Upper lobe of left lung (tissue), 6 donors: ENCODE measurements at regions not wholly inside any gene's neighbourhood (a gene's known extent, or its start where the extent isn't known, plus 50 kb on each side); places are given as distances from the start of the nearest gene placed in this dataset.

ENCODE experiments used
- ATAC-seq, 2 donors: fragments of 200-7000 bp; cut with Tn5 transposase; one replicate each; pipeline ENCODE4 v1.9.1; 2022; ENCODE audit warnings: mild to moderate bottlenecking in 2 of 2, moderate library complexity in 2 of 2; ENCODE audit not compliant: low FRiP score in 2 of 2
- DNase-seq, 2 donors: peaks; one replicate each; pipeline ENCODE4 v3.0.0-alpha.2; 2019 to 2020
- H3K27ac ChIP-seq, 4 donors: fragments of 200-600 bp; sonication (generic); one replicate each; pipeline ENCODE4 v1.5.1; 2016 to 2019
- H3K27me3 ChIP-seq, 4 donors: fragments of 200-600 bp; sonication (generic); one replicate each; pipeline ENCODE4 v1.5.1; 2017 to 2019
- H3K36me3 ChIP-seq, 4 donors: fragments of 200-600 bp; sonication (generic); one replicate each; pipeline ENCODE4 v1.5.1; 2016 to 2019
- H3K4me1 ChIP-seq, 4 donors: fragments of 200-600 bp; sonication (generic); one replicate each; pipeline ENCODE4 v1.5.1; 2018 to 2019
- H3K4me3 ChIP-seq, 4 donors: fragments of 200-600 bp; sonication (generic); one replicate each; pipeline ENCODE4 v1.5.1; 2017 to 2019; ENCODE audit warnings: mild to moderate bottlenecking in 2 of 4, moderate library complexity in 1 of 4
- H3K9me3 ChIP-seq, 4 donors: fragments of 200-600 bp; sonication (generic); one replicate each; pipeline ENCODE4 v1.5.1; 2018 to 2019
- CTCF ChIP-seq, 6 experiments: fragments of 450-650 bp in 4 of 6; fragments of 200-600 bp in 2 of 6; sonication (generic) in 2 of 6; IDR thresholded peaks; one replicate each; pipeline ENCODE4 v1.5.1; 2016 to 2019; ENCODE audit warnings: antibody characterized with exemption in 6 of 6
- EP300 ChIP-seq, 4 donors: sonication (generic); formaldehyde crosslinking; IDR thresholded peaks; one replicate each; pipeline ENCODE4 v1.5.1; 2017; ENCODE audit warnings: antibody characterized with exemption in 4 of 4, control low read depth in 2 of 4
- POLR2A ChIP-seq, 4 donors: fragments of 450-650 bp; IDR thresholded peaks; one replicate each; pipeline ENCODE4 v1.5.1; 2016 to 2017; ENCODE audit warnings: antibody characterized with exemption in 4 of 4, mild to moderate bottlenecking in 2 of 4
- POLR2AphosphoS5 ChIP-seq, 2 donors: sonication (generic); formaldehyde crosslinking; IDR thresholded peaks; one replicate each; pipeline ENCODE4 v1.5.1; 2017; ENCODE audit warnings: antibody characterized with exemption in 2 of 2
- WGBS, 2 donors: methylation state at CpG; one replicate each; pipeline ENCODE4 v1.1.5; 2017 to 2018; 5-methylcytosine and 5-hydroxymethylcytosine counted together
- donor health status: DM: no; HTN: no; CAD: no; lungs with moderate emphysema.
- donor health status: DM: no; HTN: yes; CAD: no; lungs with severe emphysema.

- Histone ChIP-seq H3K36me3 (no peaks in the 10 kb centered on the region), H3K4me1 (no peaks in the 10 kb centered on the region), H3K27ac (no peak overlapping the region), H3K9me3 (no peaks in the 10 kb centered on the region), H3K27me3 (no peaks in the 10 kb centered on the region), H3K4me3 (no peak overlapping the region)
- TF ChIP-seq POLR2AphosphoS5 (IDR thresholded peaks at IDR 0.05) = no peak
- no peak for TF ChIP-seq EP300 (IDR thresholded peaks at IDR 0.05)
- no peak for TF ChIP-seq CTCF (IDR thresholded peaks at IDR 0.05)
- TF ChIP-seq POLR2A (IDR thresholded peaks at IDR 0.05) = no peak
- ATAC-seq (peak in 1 of 2 donors; percentile 11), DNase-seq (no peak)
- WGBS, 2 donors = 61 to 67% methylated on average over 3 of the region's 3 CpGs
Observed at GRCh38 chr1:75984781-75985180, 52.6 kb upstream of the ASB17 start.

GRCh38 chr1:75985827-75986226, 53.6 kb upstream of the ASB17 start:
- Histone ChIP-seq H3K27me3 (no peaks in the 10 kb centered on the region), H3K4me3 (no peak overlapping the region), H3K9me3 (no peaks in the 10 kb centered on the region), H3K4me1 (no peaks in the 10 kb centered on the region), H3K27ac (no peak overlapping the region), H3K36me3 (no peaks in the 10 kb centered on the region)
- no peak for DNase-seq
- ATAC-seq = no peak
- TF ChIP-seq POLR2AphosphoS5 (IDR thresholded peaks at IDR 0.05) (no peak), POLR2A (IDR thresholded peaks at IDR 0.05) (no peak), EP300 (IDR thresholded peaks at IDR 0.05) (no peak), CTCF (IDR thresholded peaks at IDR 0.05) (no peak)
- 56 to 66% methylated on average over 4 of the region's 4 CpGs for WGBS, 2 donors

GRCh38 chr1:75986478-75986877, 54.3 kb upstream of the ASB17 start:
- ATAC-seq (no peak), DNase-seq (no peak)
- H3K9me3 ChIP-seq = no peaks in the 10 kb centered on the region
- no peak overlapping the region for H3K4me3 ChIP-seq
- TF ChIP-seq CTCF (IDR thresholded peaks at IDR 0.05) = no peak
- no peak for TF ChIP-seq POLR2AphosphoS5 (IDR thresholded peaks at IDR 0.05)
- no peak for TF ChIP-seq POLR2A (IDR thresholded peaks at IDR 0.05)
- no peak for TF ChIP-seq EP300 (IDR thresholded peaks at IDR 0.05)
- no peak overlapping the region for H3K27ac ChIP-seq
- no peaks in the 10 kb centered on the region for H3K36me3 ChIP-seq
- no peaks in the 10 kb centered on the region for H3K4me1 ChIP-seq
- no peaks in the 10 kb centered on the region for H3K27me3 ChIP-seq

GRCh38 chr1:75989121-75989520, 56.9 kb upstream of the ASB17 start:
- 83 to 84% methylated on average over 3 of the region's 3 CpGs for WGBS, 2 donors
- no peaks in the 10 kb centered on the region for H3K9me3 ChIP-seq
- H3K4me3 ChIP-seq = no peak overlapping the region
- H3K27ac ChIP-seq = no peak overlapping the region
- H3K4me1 ChIP-seq = no peaks in the 10 kb centered on the region
- H3K27me3 ChIP-seq = no peaks in the 10 kb centered on the region
- no peak for DNase-seq
- no peak for ATAC-seq
- H3K36me3 ChIP-seq = no peaks in the 10 kb centered on the region
- no peak for TF ChIP-seq EP300 (IDR thresholded peaks at IDR 0.05)
- TF ChIP-seq CTCF (IDR thresholded peaks at IDR 0.05) = no peak
- TF ChIP-seq POLR2AphosphoS5 (IDR thresholded peaks at IDR 0.05) = no peak
- TF ChIP-seq POLR2A (IDR thresholded peaks at IDR 0.05) = no peak

- Histone ChIP-seq H3K27ac (no peak overlapping the region), H3K36me3 (no peaks in the 10 kb centered on the region), H3K27me3 (no peaks in the 10 kb centered on the region), H3K4me1 (no peaks in the 10 kb centered on the region), H3K9me3 (no peaks in the 10 kb centered on the region), H3K4me3 (no peak overlapping the region)
- WGBS, 2 donors = 66 to 69% methylated on average over 3 of the region's 3 CpGs
- no peak for TF ChIP-seq CTCF (IDR thresholded peaks at IDR 0.05)
- ATAC-seq = no peak
- DNase-seq = no peak
Observed at GRCh38 chr1:75990686-75991085, 58.5 kb upstream of the ASB17 start.
